ENCODE measurements at regions not wholly inside any gene's neighbourhood (a gene's known extent, or its start where the extent isn't known, plus 50 kb on each side); places are given as distances from the start of the nearest gene placed in this dataset.

DNA sequence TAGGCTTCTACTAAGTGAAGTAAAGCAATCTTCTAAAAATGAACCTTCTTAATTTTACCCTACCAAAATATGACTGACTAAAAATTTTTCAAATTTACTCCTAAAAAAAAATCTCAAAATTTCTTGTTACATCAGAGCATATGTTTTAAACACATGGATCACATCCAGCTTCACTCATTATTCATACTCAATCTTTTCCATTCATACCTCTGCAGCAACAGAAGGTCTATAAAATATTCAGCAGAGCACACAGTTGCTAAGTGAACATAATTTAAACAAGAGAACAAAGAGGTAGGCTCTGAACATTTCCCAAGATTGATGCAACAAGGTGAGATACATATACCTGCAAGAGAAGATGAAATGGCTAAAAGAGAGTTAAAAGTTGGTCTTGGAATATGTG is 213.9 kb downstream of the SOD2 start:
- FAIRE-seq: no peak

DNA sequence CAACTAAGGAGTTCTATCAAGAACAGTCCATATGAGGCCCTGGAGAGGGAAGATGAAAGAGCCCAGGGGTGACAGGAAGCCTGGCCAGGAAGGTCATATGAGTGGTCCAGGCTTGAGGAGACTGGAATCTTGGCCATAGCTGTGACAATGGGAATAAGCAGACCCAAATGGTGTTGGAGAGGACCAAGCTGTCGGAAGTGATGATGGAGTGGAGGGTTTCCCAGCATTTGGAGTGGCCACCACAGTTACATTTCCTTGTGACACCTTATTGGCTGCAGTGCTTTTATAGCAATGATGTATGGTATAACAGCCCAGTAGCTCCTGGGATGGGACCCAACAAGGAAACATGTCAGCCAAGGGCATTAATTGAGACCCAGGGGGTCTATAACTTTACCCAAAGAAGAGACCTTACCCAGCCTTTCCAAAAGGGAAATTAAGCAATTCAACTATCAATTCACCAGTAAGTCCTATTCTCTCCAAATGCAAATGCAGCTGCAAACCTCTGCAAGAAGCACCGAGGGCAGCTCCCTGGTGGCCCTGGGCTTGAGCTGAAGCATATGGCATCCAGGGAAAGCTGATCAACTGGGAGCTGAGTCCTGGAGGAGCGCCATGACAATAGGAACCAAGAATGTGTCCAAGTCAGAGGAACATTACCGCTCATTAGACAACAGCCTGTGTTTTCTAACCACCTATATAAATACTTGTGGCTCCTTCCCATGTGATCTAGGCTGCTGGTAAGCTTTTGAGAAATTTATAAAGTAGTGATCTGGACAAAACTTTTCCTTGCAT is 219.4 kb downstream of the SOD2 start:
- no peak for FAIRE-seq

DNA sequence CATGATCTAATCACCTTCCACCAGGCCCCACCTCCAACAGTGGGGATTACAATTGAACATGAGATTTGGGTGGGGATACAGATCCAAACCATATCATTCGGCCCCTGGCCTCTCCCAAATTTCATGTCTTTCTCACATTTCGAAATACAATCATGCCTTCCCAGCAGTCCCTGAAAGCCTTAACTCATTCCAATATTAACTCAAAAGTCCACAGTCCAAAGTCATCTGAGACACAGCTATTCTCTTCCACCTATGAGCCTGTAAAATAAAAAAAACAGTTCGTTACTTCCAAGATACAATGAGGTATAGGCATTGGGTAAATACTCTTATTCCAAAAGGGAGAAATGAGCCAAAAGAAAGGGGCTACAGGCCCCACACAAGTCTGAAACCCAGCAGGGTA is 222.6 kb downstream of the SOD2 start:
- no peak for FAIRE-seq

DNA sequence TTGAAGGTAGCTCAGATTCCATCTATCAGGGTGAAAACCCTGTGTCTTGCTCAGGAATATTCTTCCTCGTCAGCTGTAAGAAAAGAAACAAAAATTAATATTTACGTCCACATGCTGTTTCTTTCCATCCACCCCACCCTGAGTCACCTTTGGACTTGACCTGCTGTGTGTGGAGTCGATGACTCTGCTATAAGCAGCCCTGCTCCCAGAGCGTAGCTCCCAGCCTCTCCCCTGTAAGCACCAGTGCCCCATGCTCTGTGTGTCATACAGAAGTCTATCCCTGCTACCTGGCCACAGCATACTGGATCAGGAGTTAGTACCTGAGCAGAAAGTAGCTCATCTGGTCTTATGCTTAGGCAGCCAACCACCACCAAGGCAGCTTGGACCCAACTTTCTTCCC is 223.6 kb downstream of the SOD2 start:
- no peak for FAIRE-seq

DNA sequence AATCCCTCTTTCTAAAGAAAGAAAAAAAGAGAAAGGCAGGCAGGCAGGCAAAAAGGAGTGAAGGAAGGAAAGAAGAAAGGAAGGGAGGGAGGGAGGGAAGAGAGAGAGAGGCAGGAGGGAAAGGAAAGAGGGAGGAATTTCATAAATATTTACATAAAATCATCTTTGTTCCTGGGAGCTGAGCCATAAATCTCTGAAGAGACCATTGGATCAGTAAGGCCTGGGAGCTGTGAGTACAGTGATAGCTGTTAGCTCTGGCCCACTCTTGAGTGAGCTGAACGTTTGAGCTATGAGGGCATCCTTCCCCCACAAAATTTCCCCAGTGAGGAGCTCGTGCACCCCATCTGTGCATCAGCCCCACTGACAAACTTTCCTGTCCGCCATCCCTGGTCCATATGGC is 224.0 kb downstream of the SOD2 start:
- FAIRE-seq: no peak

DNA sequence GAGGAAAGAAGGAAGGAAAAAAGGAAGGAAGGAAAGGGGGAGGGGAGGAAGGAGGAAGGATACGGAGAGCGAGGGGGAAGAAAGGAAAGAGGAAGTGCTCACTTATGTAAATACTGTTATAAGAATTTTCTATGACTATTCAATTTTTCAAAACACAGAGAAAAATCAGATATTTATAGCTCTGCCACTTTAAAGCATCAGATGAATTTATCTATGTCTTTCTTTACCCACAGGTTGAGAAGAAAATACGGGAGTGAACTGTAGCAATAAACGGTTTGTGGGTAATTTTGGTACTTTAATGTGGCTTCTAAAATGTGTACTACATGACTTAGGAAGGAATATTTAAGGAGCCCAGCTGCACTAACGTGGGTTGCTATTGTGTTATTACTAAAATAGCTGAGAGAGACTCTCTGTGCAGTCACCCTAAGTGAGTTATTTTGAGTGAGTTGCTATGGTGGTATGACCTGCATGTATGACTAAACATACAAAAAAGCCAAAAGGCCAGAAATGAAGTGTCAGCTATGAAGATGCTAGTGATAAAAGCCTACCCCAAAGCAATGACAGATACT is 225.5 kb downstream of the SOD2 start:
- FAIRE-seq: no peak

DNA sequence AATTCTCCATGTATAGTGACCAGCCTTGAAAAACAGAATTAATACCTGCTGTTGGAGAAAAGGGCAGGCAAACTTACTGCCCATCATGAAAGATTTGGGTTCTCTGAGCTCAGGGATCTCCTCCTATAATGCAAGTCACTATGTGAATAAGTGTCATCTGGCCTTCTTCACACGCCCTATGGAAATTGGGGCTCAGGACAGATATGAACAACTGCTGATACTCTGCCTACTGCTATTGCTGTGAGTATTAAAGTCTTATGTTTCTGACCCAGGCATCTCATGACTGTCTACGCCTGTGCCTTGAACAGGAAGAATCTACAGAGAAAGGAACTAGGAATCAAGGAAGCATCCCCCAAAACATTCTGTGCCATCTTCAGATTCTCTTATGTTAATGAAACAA is 226.1 kb downstream of the SOD2 start:
- FAIRE-seq: no peak

DNA sequence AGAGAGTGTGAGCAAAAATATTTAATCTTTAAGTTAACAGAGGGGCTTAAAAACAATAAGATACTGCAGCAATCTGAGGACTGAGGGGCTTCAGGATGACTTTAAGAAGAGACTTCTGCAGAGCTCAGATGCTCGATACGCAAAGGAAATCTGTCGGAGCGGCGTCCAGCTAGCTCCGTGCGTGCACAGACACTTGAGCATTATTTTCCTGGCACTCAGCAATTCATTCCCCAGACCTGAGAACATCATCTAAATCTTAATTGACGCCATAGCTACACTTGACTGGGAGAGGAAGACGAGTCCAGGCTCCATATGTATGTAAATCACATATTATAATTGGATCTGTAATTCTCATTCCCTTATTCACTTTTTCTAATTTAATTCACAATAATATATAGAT is 228.2 kb downstream of the SOD2 start:
- FAIRE-seq: no peak

DNA sequence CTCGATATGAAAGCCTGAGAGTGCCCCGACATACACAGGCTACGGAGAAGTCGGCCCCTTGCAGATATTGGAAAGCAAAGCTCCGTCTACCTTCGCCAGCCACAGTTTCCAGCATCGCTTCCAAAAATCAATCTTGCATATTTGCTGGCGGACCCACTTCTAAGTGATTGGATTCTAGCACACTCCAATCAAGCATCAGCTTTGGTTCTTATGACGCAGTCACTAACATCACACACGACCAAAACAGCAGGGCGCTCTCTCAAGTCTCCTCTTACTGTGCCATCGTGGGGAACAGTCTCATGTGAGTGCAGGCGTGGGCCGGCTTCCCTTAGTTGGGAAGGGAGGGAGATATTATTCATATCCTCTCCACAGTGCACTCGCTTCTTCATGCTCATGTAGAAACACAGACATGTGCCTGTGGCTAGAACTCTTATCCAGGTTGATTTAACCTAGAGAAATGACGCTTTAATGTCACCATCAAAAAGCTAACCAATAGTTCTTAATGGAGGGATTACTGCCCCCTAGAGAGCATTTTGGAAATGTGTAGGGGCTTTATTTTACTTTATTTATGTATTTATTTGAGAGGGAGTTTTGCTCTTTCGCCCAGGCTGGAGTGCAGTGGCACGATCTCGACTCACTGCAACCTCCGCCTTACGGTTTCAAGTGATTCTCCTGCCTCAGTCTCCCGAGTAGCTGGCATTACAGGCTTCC is 229.8 kb downstream of the SOD2 start:
- no peak for FAIRE-seq

DNA sequence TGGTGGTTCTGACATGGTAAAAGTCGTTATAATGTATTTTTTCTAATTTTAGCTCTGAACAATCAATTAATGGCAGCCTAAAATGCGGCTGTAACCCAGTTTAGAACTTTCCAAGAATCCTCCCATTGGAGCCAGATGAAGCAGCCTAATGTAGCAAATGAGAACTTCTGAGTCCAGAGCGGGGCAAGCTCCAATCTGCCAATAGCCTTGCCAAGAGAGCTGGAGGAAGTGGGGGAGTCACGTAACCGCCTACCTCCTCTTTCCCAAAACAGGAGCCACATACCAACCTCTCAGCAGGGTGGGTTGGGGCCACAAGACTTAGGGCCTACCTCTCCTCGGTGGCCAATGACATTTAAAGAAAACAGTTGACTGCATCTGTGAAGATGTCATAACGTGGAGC is 230.6 kb downstream of the SOD2 start:
- no peak for FAIRE-seq

DNA sequence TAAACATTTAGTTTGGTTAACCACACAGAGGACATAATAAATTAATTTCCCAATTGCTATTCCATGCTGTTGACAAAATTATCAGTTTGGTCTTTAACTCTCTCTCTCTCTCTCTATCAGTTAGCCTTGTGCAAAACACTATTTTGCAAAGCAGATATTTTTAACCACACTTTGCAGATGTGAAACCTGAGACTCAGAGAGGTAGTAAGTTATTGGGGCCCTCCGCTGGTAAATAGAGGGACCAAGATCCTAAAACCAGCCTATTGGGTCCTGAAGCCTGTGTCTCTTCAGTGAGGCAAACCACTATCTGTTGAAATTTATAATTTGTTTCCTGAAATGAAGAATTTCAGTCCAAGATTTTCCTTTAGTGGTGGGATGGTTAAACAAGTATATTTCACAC is 231.0 kb downstream of the SOD2 start:
- FAIRE-seq: no peak

DNA sequence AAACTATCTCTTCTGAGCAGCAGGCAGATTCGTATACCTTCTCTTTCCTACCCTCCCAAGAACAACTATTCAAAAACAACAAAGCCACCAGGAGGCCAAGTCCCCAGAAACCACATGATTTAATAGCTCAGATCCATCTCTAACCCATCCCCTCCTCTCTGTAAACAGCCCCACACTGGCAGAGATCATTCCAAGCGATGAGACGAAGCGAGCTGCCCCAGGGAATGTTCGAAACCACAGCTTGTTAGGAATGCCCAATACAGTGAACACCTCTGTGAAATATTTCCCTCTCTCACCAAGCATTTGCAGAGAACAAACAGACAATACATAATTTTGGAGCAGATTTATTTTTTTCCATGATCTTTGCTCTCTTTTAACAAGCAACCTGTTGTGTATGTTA is 231.8 kb downstream of the SOD2 start:
- FAIRE-seq: no peak

DNA sequence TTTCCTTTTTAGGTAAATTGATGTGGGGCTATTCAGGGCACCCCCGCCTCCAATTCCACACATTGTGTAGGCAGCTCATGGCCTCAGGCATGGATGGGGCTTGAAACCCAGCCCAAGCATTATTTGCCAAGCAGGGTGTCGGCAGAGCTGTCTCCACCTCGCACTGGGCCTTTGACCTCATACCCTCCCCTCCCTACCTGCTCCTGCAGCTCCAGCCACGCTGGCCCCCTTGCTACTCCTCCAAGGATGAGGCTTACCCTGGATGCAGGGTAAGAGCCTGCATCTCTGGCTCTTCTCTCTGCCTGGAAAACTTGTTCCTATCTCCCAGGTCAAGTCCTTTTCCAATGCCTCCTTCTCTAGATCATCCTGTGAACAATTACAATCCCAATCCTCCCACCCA is 232.6 kb downstream of the SOD2 start:
- no peak for FAIRE-seq

DNA sequence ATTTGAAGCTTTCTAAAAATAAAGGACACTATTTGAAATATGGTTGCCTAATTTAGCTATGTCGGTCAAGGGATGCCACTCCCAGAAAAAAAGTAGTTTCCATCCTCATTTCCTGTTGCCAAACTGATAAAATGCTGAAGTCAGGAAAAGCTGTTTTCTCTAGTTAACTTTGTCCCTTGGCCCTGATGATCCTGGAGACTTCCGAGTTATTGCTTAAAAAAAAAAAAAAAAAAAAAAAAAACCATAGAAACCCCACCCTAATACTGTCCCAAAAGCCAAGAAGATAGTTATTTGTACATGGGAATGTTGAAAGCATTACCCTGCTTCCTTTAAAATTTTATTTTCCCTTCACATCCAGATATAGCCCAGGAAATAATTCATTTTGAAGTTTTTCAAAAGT is 236.7 kb downstream of the SOD2 start:
- peak; percentile 98 for FAIRE-seq

DNA sequence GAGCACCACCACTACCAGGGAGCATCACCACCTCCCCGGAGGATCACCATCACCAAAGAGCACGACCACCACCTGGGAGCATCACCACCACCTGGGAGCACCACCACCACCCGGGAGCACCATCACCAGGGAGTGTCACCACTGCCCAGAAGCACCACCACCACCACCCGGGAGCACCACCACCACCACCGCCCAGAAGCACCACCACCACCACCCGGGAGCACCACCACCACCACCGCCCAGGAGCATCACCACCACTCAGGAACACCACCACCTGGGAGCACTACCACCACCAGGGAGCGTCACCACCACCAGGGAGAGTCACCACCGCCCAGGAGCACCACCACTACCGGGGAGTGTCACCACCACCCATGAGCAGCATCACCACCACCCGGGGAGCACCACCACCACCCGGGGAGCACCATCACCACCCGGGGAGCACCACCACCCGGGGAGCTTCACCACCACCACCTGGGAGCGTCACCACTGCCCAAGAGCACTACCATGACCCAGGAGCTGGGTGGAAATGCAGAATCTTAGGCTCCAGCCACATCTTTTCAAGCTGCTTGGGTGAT is 237.3 kb downstream of the SOD2 start:
- FAIRE-seq: no peak

DNA sequence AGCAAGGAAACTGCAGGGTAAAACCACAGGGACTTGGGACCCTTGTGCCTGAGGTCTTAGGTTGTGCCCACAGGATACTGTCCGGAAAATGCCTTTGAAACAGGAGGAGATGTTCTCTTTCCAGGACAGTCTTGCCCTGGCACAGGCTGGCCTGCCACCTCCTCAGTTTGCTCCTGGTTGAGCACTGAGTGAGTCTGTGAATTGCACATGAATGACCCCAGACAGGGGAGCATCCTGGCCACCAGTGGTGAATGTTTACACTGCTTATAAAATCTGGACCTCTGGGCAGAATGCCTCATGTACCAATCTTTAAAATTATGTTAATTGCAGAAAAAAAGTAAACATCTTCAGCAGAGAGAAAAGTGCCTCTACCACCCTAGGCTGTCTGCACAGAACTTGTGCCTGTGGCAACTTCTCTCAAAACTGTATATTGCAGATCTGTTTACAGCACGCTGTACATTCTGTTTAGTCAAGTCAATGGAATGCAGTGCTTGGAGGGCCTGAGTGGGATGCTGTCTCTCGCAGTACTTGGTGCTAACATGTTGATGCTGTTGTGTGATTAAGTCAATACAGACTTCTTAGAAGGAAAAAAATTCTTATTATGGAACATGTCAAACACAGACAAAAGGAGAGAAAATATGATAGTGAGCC is 242.1 kb downstream of the SOD2 start:
- FAIRE-seq: no peak

DNA sequence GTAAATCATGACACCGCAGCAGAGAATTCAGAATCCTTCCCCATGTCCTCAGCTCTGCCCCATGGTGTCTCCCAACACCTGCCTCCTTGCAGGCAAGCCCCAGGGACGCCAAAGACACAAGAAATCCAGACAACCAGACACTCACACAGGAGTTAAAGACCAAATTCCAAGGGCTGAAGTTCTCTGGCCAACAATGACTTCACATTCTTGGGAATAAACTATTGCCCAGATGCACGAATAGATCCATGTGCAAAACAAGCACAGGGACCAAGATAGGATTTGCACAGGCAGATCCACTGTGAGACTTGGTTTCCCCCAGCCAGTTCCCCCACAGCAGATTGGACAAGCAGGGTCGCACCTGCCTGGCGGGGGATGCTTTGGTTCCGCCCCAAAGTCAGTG is 246.7 kb downstream of the SOD2 start:
- FAIRE-seq: no peak

DNA sequence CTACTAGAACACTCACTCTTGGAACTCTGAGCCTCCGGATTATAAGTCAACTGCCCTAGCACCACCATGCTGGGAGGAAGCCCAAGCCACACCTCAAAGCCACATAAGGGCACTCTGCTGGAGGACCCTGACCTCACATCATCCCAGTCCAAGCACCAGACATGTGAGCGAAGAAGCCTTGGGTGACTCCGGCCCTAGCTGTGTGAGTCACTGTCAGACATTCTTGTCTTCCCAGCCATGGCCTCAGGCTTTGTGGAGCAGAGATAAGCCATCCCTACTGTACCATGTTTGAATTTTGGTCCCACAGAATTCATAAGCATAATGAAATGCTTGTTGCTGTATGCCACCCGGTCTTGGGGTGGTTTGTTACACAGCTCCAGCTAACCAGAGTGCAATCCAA is 247.7 kb downstream of the SOD2 start:
- no peak for FAIRE-seq

DNA sequence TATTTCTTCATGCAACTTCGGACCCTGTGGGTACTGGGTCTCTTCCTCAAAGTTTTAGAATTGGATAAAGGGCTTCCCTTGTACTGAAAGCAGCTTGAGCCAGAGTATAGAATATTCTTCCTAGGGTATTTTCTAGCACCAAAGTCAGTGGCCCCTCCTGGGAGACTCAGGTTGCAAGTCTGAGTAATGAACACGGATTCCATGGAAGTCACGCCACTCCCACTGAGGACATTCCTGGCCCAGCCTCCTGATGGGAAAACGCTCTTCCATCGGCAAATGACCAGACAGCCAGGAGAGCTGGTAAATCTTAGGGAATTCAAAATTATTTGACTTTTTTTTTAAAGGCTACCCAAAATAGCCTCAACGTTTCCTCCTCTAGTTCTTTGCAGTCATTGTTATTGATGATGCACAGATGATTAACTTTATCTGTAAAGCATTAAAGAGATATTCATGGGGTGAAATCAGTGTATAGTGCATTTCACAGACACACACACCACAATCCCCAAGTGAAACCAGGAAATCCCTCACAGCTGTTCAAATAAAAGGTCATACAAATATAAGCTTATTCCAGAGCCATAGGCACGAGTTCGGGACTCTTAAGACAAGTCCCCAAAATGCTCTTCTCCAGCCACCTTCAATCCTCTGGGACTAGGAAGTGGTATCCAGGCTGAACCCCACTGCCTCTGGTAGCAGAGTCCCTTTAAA is 248.8 kb downstream of the SOD2 start:
- FAIRE-seq: no peak

DNA sequence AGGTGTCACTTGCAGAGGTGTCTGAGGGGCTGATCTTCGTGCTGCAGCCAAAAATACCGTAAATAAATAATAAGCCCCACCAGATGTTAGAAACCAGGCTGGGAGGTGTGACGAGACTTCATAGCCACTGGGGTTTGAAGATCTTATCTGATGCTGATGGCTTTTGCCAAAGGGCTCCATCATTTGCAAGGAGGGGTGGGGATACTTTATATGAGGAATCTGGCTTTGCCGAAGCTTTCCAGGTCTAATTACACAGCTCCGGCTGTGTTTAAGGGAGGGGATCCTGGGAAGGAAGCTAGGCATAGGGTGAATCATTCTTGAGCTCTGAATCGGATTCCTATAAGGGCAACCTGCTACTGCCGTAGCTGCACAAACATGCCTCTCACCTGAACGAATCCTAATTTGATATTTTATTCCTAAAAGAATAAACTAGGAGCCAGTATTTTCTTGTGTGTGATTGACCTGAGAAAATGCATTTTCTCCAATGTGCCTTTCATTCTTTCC is 249.6 kb downstream of the SOD2 start:
- FAIRE-seq: no peak

DNA sequence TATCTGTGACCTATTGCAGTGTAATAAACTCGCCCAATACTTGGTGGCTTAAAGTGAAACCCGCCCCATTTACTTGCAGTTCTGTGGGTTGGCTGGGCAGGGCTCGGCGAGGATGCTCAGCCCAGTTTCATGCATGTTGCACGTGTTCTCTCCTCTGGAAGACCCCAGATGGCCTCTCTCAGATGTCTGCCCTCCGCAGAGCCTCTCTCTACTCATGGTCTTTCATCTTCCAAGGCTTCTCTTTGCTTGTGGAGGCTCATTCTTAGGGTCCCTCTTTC is 251.4 kb downstream of the SOD2 start:
- FAIRE-seq: no peak

DNA sequence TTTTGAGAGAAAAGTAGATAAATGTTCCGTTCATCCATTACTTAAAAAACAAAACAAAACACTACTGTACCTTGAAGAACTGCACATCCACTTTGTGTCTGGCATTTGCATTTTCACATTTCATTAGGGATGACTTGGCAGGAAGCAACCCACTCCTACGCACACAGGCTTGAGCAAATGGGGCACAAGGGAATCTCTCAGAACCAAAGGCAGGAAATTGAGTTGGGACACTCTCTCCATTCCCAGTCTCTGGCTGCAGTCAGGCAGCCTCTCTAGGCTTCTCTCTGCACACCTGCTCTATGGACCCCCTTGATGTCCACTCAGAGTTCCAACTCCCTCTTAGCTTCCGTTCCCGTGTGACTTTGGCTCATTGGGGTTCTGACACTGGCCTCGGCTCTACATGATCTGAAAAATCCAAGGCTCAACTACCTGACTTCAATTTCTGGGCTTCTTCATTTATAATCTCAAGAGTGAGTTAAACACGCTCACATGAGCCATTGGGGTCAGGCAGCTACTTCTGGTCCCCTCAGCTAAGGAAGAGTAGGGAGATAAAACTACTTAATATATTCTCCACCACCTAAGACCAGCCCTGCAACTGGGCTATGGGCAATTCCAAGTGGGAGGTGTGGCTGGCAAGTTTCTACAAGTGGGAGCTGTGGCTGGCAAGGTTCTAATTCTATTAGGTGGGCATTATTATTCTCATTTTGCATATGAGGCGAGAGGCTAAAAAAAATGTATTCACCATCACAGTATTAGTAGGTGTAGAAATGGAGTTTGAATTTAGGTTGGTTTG is 251.9 kb downstream of the SOD2 start:
- FAIRE-seq: no peak
